ENCODE measurements at regions not wholly inside any gene's neighbourhood (a gene's known extent, or its start where the extent isn't known, plus 50 kb on each side); places are given as distances from the start of the nearest gene placed in this dataset.

DNA sequence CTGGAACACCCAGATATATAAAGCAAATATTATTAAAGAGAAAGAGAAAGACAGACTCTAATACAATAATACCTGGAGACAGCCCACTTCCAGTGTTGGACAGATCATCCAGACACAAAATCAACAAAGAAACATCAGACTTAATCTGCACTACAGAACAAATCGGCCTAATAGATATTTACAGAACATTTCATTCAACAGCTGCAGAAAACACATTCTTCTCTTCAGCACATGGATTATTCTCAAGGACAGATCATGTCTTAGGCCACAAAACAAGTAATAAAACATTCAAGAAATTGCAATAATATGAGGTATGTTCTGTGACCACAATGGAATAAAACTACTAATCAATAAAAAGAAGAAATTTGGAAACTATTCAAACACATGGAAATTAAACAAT lies 398.3 kb upstream of the DUSP10 start:
- no peak overlapping the region for H3K9ac ChIP-seq (ENCODE audit: insufficient read depth in 1 of 2, low read length in 2 of 2)
- H3K4me1 ChIP-seq (ENCODE audit: control insufficient read depth in 5 of 5, insufficient read depth in 5 of 5, low read length in 5 of 5), result no peaks in the 10 kb centered on the region
- 53 to 77% methylated on average over 1 of the region's 1 CpG for WGBS, 2 donors
- no peaks in the 10 kb centered on the region for H3K36me3 ChIP-seq (ENCODE audit: control insufficient read depth in 4 of 4, insufficient read depth in 4 of 4, low read length in 4 of 4)
- no peaks in the 10 kb centered on the region for H3K27me3 ChIP-seq (ENCODE audit: control insufficient read depth in 3 of 3, insufficient read depth in 3 of 3, low read length in 2 of 3)
- no peak for TF ChIP-seq CTCF (IDR thresholded peaks at IDR 0.05; ENCODE audit: control extremely low read depth, extremely low read depth)
- H3K4me3 ChIP-seq, result no peak overlapping the region
- H3K27ac ChIP-seq (ENCODE audit: low read depth in 1 of 2, low read length in 1 of 2), result no peak overlapping the region
- DNase-seq, result no peak
- H3K9me3 ChIP-seq (ENCODE audit: control insufficient read depth in 4 of 4, insufficient read depth in 3 of 4, low read length in 3 of 4), result peaks cover 0 to 3% (median 0%) of the 10 kb centered on the region in 4 donors
- no peak for ATAC-seq (ENCODE audit: insufficient read depth, low FRiP score)

GRCh38 chr1:222138095-222138494 lies 396.2 kb upstream of the DUSP10 start:
- DNase-seq, result no peak
- no peaks in the 10 kb centered on the region for H3K4me1 ChIP-seq (ENCODE audit: control insufficient read depth in 5 of 5, insufficient read depth in 5 of 5, low read length in 5 of 5)
- H3K36me3 ChIP-seq (ENCODE audit: control insufficient read depth in 4 of 4, insufficient read depth in 4 of 4, low read length in 4 of 4), result no peaks in the 10 kb centered on the region
- no peak overlapping the region for H3K4me3 ChIP-seq
- no peak overlapping the region for H3K27ac ChIP-seq (ENCODE audit: low read depth in 1 of 2, low read length in 1 of 2)
- H3K9me3 ChIP-seq (ENCODE audit: control insufficient read depth in 4 of 4, insufficient read depth in 3 of 4, low read length in 3 of 4), result peaks cover 0 to 5% (median 0%) of the 10 kb centered on the region in 4 donors
- H3K27me3 ChIP-seq (ENCODE audit: control insufficient read depth in 3 of 3, insufficient read depth in 3 of 3, low read length in 2 of 3), result no peaks in the 10 kb centered on the region
- no peak for TF ChIP-seq CTCF (IDR thresholded peaks at IDR 0.05; ENCODE audit: control extremely low read depth, extremely low read depth)
- ATAC-seq (ENCODE audit: insufficient read depth, low FRiP score), result no peak
- 91 to 99% methylated on average over 15 of the region's 15 CpGs for WGBS, 2 donors
- no peak overlapping the region for H3K9ac ChIP-seq (ENCODE audit: insufficient read depth in 1 of 2, low read length in 2 of 2)

DNA sequence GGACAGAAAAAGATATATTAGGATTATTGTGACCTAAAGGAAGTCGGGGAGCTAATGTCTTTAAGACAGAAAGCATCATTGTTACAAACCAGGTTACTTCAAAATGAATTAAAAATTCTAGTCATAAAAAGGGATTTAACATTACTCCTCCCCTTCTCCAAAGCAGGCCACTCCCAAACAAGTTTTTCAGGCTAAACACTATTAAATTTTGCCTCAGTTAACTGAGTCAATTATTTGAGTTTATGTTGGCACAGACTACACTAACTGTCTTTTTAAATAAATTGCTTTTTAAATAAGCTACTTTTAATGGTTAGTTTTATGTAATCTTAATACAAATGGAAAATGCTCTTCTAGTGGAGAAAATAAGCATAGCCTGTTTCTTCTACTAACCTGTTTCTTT lies 395.0 kb upstream of the DUSP10 start:
- ATAC-seq (ENCODE audit: insufficient read depth, low FRiP score) (no peak), DNase-seq (peak in 1 of 3 donors; percentile 8)
- Histone ChIP-seq H3K27me3 (ENCODE audit: control insufficient read depth in 3 of 3, insufficient read depth in 3 of 3, low read length in 2 of 3) (no peaks in the 10 kb centered on the region), H3K9me3 (ENCODE audit: control insufficient read depth in 4 of 4, insufficient read depth in 3 of 4, low read length in 3 of 4) (peaks cover 0 to 2% (median 0%) of the 10 kb centered on the region in 4 donors), H3K9ac (ENCODE audit: insufficient read depth in 1 of 2, low read length in 2 of 2) (no peak overlapping the region), H3K4me1 (ENCODE audit: control insufficient read depth in 5 of 5, insufficient read depth in 5 of 5, low read length in 5 of 5) (no peaks in the 10 kb centered on the region), H3K36me3 (ENCODE audit: control insufficient read depth in 4 of 4, insufficient read depth in 4 of 4, low read length in 4 of 4) (no peaks in the 10 kb centered on the region), H3K27ac (ENCODE audit: low read depth in 1 of 2, low read length in 1 of 2) (no peak overlapping the region), H3K4me3 (no peak overlapping the region)
- WGBS, 2 donors, result 81 to 94% methylated on average over 1 of the region's 1 CpG
- no peak for TF ChIP-seq CTCF (IDR thresholded peaks at IDR 0.05; ENCODE audit: control extremely low read depth, extremely low read depth)

DNA sequence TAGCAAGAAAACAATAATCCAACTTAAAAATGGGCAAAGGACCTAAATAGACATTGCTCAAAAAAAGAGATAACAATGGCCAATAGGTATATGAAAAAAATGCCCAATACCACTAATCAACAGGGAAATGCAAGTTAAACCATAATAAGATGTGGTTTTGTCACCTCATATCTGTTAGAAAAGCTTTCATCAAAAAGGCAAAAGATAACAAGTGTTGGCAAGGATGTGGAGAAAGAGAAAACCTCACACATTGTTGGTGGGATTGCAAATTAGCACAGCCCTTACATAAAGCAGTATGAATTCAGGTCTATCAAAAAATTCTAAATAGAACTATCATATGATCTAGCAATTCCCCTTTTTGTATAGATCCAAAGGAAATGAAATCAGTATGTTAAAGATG lies 387.2 kb upstream of the DUSP10 start:
- Histone ChIP-seq H3K27ac (ENCODE audit: low read depth in 1 of 2, low read length in 1 of 2) (no peak overlapping the region), H3K4me1 (ENCODE audit: control insufficient read depth in 5 of 5, insufficient read depth in 5 of 5, low read length in 5 of 5) (no peaks in the 10 kb centered on the region), H3K27me3 (ENCODE audit: control insufficient read depth in 3 of 3, insufficient read depth in 3 of 3, low read length in 2 of 3) (no peaks in the 10 kb centered on the region), H3K36me3 (ENCODE audit: control insufficient read depth in 4 of 4, insufficient read depth in 4 of 4, low read length in 4 of 4) (no peaks in the 10 kb centered on the region), H3K4me3 (no peak overlapping the region), H3K9ac (ENCODE audit: insufficient read depth in 1 of 2, low read length in 2 of 2) (no peak overlapping the region), H3K9me3 (ENCODE audit: control insufficient read depth in 4 of 4, insufficient read depth in 3 of 4, low read length in 3 of 4) (peaks cover 0 to 2% (median 0%) of the 10 kb centered on the region in 4 donors)
- ATAC-seq (ENCODE audit: insufficient read depth, low FRiP score) (no peak), DNase-seq (no peak)
- no peak for TF ChIP-seq CTCF (IDR thresholded peaks at IDR 0.05; ENCODE audit: control extremely low read depth, extremely low read depth)

All from lung (tissue), 11 donors.